GM21381 (cell line): ENCODE measurements at regions not wholly inside any gene's neighbourhood (a gene's known extent, or its start where the extent isn't known, plus 50 kb on each side); places are given as distances from the start of the nearest gene placed in this dataset.
"Not testable (repeated sequence)": the region's sequence is repeated elsewhere in the genome, so short reads cannot be mapped to it uniquely, and the experiment has no call there.

Source experiments
- ATAC-seq: cut with Tn5 transposase; IDR thresholded peaks from one replicate; pipeline ENCODE4 v1.9.1; 2021; ENCODE audit warnings: mild to moderate bottlenecking, moderate library complexity; ENCODE audit not compliant: unreplicated experiment

DNA sequence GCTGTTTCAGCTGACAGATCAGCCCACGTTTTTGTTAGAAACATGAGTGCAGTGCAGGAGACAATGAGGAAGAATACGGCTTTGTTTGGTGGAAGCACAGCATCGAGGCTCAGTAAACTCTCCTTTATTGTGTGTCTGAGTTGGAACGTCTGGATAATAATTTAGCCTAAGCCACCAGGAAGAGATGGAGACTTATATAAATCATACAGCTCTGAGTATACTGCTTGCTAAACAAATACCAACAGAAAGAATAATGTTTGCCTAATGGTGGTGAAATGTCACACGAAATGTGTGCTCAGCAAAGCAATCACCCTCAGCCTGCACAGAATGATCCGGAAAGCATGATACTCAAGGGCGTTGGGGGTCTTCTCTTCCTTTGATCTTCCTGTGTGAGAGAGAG, 664.1 kb upstream of the ADARB2 start:
- no peak for ATAC-seq

DNA sequence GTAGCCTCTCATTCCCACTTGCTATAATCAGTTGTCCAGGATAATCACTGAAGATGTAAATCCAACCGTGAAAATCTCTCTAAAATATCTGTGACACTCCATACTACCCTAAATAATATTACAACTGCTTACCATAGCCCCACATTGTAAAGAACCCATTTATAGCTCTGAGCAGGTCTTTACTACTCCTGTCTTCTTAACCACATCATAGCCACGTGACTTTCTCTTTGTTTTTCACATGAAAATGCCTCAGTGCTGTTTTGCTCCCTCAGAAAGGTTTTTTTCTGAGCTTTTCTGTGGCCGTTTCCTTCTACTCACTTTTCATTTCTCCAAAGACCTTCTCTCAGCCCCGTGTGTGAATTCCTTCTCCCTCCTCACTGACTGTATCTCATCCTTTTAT, 662.2 kb upstream of the ADARB2 start:
- no peak for ATAC-seq

DNA sequence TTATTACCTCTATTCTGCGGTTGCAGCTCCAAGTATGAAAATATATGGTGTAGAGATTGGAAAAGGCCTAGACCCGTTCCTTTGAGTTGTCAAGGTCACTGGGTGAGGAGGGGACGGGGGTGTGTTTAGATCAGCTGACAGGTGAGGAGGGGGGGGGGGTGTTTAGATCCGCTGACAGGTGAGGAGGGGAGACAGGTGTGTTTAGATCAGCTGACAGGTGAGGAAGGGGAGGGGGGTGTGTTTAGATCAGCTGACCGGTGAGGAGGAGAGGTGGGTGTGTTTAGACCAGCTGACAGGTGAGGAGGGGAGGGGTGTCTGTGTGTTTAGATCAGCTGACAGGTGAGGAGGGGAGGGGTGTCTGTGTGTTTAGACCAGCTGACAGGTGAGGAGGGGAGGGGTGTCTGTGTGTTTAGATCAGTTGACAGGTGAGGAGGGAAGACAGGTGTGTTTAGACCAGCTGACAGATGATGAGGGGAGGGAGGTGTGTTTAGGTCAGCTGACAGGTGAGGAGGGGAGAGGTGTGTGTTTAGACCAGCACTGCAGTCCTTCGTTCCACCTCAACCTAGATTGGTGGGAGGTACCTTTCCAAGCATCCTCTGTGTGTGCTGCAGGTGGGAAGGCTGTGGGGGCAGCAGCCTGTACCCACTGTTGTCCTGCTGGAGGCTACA, 655.0 kb upstream of the ADARB2 start:
- ATAC-seq, result no peak

DNA sequence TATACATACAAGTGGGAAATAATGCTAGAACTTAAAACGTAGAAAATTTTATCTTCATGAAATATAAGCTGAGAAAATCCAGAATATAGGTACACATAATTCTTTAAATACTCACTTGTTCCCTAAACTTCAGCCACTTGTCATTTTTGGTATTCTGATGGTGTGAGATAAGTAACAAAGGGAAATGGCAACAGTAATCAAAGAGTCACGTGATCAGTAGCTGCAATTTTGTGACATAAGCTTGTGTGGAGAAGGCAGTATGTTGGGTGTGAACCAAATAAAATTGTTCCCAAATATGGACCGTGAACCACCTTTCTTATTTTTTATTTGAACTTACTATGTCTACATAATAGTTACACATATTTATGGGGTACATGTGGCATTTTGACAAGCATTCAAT, 650.3 kb upstream of the ADARB2 start:
- no peak for ATAC-seq

GRCh38 chr10:2387261-2387660, 649.9 kb upstream of the ADARB2 start:
- ATAC-seq, result no peak

GRCh38 chr10:2380218-2380617, 642.9 kb upstream of the ADARB2 start:
- no peak for ATAC-seq

DNA sequence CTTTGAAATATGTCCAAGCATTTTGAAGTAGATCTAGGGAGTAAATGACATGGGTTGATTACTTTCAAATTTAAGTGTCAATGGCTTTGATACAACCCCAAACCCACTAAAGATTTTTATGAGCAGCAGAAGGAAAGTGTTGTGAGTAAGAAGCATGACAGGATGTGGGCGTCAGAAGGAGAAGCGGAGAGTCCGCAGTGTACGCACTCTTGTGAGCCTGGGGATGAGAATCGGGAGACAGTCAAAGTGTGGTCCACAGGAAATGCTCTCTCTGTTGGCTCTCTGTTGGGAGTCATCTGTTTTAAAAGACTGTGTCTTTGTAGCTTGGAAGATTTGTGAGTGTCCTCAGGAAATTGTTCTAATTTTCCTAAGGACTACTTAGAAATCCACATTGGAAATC, 629.8 kb upstream of the ADARB2 start:
- ATAC-seq, result no peak

GRCh38 chr10:2366264-2366931, 629.1 kb upstream of the ADARB2 start:
- ATAC-seq, result no peak

- no peak for ATAC-seq
Measured at GRCh38 chr10:2362331-2362730, 625.0 kb upstream of the ADARB2 start.

DNA sequence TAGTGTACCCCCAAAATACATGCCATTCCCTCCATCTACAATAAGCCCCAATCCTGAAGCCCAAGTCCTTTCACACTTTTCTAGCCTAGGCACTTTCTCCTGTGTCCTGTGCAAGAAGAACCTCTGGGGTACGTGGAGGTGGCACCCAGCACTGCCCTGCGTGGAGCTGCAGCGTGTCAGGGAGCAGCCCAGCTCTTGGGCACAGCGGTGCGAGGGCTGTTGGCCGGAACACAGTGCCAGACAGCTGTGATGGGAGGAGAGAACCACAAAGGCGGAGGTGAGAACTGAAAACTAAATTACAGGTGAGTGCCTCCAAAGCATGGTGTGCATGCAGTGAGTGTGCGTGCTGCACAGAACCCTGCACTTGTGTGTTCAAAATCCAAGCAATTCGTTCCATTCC, 621.3 kb upstream of the ADARB2 start:
- no peak for ATAC-seq

GRCh38 chr10:2356670-2357069, 619.3 kb upstream of the ADARB2 start:
- no peak for ATAC-seq

DNA sequence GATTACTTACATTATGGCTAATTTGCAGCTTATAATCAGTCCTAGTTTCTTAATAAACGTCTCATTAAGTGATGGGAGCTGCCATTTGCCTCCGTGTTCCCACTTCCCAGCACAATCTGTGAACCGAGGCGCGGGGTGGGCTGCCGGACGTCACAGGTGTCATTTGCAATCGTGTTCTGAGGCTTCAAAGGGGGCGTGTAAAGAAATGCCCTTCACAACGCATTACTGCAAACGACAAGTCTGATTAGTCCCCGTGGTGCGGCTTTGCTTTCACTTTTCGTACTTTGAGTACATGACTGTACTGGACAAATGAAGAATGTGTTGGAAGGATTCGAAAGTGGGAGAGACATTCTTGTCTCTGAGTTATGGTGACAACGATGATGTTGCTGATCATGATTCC, 614.2 kb upstream of the ADARB2 start:
- ATAC-seq, result no peak

DNA sequence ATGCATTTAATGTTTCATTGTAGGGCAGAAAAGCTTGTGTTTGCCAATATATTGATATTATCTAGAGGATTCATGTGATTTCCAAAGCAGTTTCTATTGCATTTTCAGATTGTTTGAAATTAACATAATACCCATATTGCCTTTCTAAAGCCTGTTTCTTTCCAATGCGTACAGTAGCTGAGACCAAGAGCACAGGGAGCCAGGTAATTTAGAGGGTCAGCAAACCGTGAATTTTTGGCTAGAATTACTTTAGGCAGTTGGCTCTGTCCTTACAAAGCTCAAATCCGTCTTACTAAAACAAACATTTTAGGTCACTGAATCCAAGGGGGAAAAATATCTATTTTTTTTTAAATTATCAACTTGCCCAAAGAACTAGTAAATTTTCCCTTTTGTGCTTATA, 604.9 kb upstream of the ADARB2 start:
- no peak for ATAC-seq

DNA sequence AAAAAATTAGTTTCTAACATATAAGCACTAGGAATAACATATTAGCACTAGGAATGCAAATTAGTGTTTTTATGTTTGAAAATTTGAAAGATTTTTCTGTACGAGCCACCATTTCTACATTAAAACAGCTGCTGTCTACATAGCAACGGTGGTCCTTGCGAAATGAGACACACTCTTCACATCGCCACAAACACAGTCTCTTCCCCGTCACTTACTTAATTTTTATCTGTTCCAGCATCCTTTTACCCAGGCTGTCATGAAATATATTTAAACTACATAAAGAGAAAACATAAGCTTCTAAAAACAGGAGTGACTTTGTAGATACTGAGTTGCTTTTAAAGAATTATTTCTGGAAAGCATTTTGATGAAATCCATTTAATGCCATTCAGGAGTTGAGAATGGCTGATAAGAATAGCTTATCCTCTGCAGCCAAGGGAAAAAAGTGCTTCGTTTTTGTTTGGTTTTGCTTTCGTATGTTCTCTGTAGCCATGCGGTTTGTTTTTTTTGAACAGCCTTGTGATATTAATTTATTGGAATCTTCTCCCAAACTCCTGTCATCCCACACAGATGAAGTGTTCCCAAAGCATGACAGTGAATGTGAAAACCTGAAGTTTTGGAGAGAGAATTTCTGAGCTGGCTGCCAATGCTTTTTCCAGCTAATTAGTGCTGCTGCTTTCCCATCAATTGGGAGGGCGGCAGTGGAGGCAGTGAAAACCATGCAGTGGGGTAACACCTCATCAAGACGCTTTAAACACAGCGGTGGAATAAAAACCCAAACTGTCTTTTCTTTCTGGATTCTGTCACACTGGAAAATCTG, 603.7 kb upstream of the ADARB2 start:
- ATAC-seq, result no peak

- no peak for ATAC-seq
Measured at GRCh38 chr10:2335626-2336025, 598.3 kb upstream of the ADARB2 start.

- no peak for ATAC-seq
Measured at GRCh38 chr10:2334575-2334974, 597.2 kb upstream of the ADARB2 start.

DNA sequence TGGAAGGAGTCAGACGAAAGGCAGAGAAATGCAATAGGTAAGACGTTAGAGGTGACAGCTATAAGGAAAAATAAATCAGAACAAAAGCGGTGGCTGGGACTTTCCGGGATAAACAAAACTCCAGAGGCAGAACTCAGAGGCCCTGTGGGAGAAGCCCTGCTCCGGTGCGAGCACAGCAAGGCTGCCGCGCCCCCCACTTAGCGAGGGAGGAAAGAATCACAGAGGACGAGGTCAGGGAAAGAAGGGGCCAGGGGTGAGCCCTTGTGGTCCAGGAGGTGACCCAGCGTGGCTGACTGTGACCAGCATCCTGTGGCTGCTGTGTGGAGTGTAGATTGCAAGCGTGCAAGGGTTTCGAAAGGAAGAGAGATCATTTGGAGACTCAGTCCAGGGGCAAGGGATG, 591.8 kb upstream of the ADARB2 start:
- ATAC-seq, result no peak

DNA sequence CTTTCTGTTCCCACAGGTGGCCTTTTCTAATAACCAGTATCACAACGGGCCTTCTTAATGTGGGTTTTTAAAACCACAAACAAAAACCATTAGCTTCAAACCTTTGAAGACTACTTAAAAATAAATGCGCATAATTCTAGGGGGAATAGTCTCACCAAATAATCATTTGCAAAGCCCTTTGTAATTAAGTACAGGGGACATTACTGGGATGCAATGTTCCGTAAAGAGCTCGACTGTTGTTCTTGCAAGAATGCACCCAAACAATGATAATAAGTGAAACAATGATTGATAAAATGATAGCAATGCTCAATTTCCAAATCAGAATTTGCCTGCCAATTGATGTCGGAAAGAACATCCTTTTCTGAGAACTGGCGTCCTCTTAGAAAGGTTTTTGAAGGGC, 589.1 kb upstream of the ADARB2 start:
- ATAC-seq, result no peak

DNA sequence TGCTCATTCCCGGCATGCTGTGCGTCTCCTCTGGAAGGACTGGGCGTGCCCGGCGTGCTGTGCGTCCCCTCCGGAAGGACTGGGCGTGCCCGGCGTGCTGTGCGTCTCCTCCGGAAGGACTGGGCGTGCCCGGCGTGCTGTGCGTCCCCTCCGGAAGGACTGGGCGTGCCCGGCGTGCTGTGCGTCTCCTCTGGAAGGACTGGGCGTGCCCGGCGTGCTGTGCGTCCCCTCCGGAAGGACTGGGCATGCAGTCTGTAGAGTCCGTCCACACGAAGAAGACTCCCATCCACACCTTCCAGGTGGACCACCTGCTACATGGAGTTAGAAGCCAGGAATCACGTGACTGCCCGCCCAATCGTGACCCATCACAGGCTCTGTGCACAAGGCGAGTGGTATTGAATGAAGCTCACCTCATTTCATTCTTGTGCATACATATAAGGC, 577.7 kb upstream of the ADARB2 start:
- not testable (repeated sequence) for ATAC-seq

DNA sequence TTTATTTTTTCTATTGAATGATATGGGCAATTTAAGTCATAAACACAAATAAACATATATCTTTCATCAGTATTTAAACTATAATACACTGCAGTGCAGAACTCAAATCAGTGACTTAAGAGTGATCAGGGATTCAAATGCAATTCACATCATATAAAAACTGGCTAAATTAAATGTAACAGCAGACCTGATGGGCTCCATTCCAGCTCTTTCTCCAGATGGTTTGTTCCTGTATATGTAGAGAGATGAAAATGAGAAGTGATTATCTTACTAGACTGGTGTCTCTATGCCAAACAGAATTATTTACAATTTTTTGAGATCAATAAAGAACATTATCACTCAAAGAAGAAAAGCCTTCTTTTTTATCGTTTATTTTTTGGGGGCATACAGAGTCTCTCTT, 568.8 kb upstream of the ADARB2 start:
- no peak for ATAC-seq

DNA sequence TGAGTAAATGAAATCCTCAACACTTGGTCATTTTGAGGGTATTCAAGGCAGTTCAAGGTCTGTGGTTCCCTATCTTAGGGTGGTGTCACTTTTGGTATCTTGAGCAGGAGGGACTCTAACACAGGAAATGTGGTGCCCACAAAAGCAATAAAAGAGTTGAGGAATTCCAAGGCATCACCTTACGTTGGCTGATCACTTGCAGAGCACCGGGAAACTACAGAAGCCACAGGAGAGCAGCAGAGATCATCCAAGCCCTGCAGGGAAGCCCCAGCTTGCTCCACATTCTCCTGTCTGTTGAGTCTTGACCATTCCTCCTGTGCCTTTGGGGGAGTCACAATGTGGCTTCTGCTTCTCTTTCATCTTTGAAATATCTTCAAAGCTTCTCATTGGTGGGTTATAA, 565.8 kb upstream of the ADARB2 start:
- no peak for ATAC-seq

DNA sequence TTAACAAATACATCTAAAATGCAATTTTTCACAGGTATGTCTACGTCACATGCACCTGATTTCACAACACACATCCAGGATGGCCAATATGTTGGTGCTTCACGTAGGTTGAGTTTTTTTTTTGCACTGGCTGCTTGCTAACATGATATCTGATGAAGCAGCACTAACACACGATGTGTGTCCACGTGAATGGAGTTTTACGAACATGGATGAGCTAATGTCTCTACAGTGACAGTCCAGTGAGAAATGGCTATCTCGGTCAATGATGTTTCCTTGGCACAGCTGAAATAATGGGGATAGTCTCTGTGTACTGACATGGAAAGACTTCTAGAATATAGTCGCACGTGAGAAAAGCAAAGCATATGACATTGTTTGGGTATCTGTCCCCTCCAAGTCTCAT, 563.9 kb upstream of the ADARB2 start:
- no peak for ATAC-seq
